Effector memory CD8-positive, alpha-beta T cell (primary cell): ENCODE measurements at regions not wholly inside any gene's neighbourhood (a gene's known extent, or its start where the extent isn't known, plus 50 kb on each side); places are given as distances from the start of the nearest gene placed in this dataset.

Experiments used
- ATAC-seq: fragments of 150-1000 bp; cut with Tn5 transposase; replicated peaks from 2 replicates; pipeline ENCODE4 v1.10.0; 2021; ENCODE audit warnings: mild to moderate bottlenecking, moderate library complexity
- DNase-seq, 3 experiments: peaks; one replicate each; pipeline ENCODE4 v3.0.0; 2021
- H3K27ac Mint-ChIP-seq, 2 donors: one replicate each; pipeline ENCODE4 v1.8.0; 2022; ENCODE audit warnings: mild to moderate bottlenecking in 2 of 2, mixed read lengths in 2 of 2, moderate library complexity in 2 of 2
- H3K27me3 Mint-ChIP-seq, 2 donors: one replicate each; pipeline ENCODE4 v1.8.0; 2022; ENCODE audit warnings: mixed read lengths in 2 of 2
- H3K36me3 Mint-ChIP-seq: one replicate; pipeline ENCODE4 v1.8.0; 2022; ENCODE audit warnings: mild to moderate bottlenecking, moderate library complexity, mixed read lengths; ENCODE audit not compliant: insufficient read depth
- H3K4me1 Mint-ChIP-seq, 2 donors: one replicate each; pipeline ENCODE4 v1.8.0; 2022; ENCODE audit warnings: low read depth in 2 of 2, mixed read lengths in 2 of 2
- H3K4me3 Mint-ChIP-seq, 2 donors: one replicate each; pipeline ENCODE4 v1.8.0; 2022; ENCODE audit warnings: mild to moderate bottlenecking in 2 of 2, mixed read lengths in 2 of 2, moderate library complexity in 2 of 2
- H3K9me3 Mint-ChIP-seq, 2 donors: one replicate each; pipeline ENCODE4 v1.8.0; 2022; ENCODE audit warnings: mixed read lengths in 2 of 2

DNA sequence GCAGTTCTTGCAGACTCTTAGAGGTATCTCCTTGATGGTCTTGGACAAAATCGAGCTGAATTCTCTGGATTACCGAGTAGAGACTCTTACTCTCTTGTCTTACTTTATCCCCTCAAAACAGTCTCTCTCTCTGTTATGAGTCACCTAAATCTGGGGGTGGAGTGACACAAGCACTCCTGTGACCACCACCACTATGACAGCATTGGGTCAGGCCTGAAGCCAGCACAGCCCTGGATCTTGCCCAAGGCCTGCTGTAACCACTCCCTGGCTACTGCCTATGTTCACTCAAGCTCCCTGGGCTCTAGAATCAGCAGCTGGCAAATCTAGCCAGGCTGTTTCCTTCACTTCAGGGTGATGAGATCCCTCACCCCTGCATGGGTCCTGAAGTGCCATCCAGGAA lies 662.5 kb downstream of the LUZP2 start:
- H3K4me3 Mint-ChIP-seq, result no peak overlapping the region
- DNase-seq (no peak), ATAC-seq (no peak)
- no peak overlapping the region for H3K27ac Mint-ChIP-seq
- peaks cover 16 to 17% of the 10 kb centered on the region in 2 donors for H3K9me3 Mint-ChIP-seq
- no peaks in the 10 kb centered on the region for H3K4me1 Mint-ChIP-seq
- no peaks in the 10 kb centered on the region for H3K27me3 Mint-ChIP-seq
- no peaks in the 10 kb centered on the region for H3K36me3 Mint-ChIP-seq

GRCh38 chr11:25163421-25163820 lies 666.6 kb downstream of the LUZP2 start:
- ATAC-seq (no peak), DNase-seq (no peak)
- Mint-ChIP-seq H3K4me3 (no peak overlapping the region), H3K36me3 (no peaks in the 10 kb centered on the region), H3K27me3 (no peaks in the 10 kb centered on the region), H3K4me1 (no peaks in the 10 kb centered on the region), H3K27ac (no peak overlapping the region), H3K9me3 (peaks cover 19 to 20% of the 10 kb centered on the region in 2 donors)

DNA sequence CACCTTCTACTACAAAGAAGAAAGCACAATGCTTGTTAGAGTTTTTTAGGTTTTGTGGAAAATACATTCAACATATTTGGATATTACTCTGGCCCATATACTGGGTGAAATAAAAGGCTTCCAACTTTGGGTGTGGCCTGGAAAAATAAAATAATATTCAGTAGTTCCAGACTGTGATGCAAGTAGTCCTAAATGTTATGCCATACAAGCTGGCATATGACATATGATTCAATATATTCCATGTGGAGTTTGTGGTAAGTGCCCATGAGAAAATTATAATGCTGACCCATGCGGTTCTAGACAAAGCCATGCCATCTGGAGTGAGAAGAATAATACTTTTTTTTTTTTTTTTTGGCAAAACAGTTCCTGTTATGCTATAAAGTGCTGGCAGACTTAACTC lies 683.3 kb downstream of the LUZP2 start:
- no peak overlapping the region for H3K4me3 Mint-ChIP-seq
- no peak for DNase-seq

DNA sequence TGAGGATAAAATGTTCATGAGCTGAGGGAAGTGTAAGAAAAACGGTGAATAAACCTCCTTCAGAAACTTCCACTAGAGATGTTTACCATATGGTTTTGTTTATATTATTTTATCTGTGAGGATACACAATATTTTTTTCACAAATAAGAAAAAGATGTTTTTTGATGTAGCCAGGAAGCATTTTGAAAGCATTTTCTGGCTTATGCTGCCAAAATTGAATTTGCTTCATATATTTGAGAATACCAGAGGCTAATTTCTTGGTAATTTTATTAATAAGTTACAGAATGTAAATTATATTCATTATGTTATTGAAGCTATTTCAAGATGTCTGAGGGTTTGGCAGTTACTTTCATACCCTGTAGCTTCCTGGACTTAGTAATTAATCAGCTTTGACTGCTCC lies 686.6 kb downstream of the LUZP2 start:
- no peak overlapping the region for H3K4me3 Mint-ChIP-seq
- no peaks in the 10 kb centered on the region for H3K27me3 Mint-ChIP-seq
- H3K9me3 Mint-ChIP-seq, result peaks cover 0 to 2% of the 10 kb centered on the region in 2 donors
- H3K27ac Mint-ChIP-seq, result no peak overlapping the region
- DNase-seq (no peak), ATAC-seq (no peak)
- H3K36me3 Mint-ChIP-seq, result no peaks in the 10 kb centered on the region
- no peaks in the 10 kb centered on the region for H3K4me1 Mint-ChIP-seq

More for the DNA sequence above, 683.3 kb downstream of the LUZP2 start:
- Mint-ChIP-seq H3K4me1 (no peaks in the 10 kb centered on the region), H3K36me3 (no peaks in the 10 kb centered on the region), H3K27me3 (no peaks in the 10 kb centered on the region), H3K27ac (no peak overlapping the region), H3K9me3 (peaks cover 9 to 13% of the 10 kb centered on the region in 2 donors)
- no peak for ATAC-seq

DNA sequence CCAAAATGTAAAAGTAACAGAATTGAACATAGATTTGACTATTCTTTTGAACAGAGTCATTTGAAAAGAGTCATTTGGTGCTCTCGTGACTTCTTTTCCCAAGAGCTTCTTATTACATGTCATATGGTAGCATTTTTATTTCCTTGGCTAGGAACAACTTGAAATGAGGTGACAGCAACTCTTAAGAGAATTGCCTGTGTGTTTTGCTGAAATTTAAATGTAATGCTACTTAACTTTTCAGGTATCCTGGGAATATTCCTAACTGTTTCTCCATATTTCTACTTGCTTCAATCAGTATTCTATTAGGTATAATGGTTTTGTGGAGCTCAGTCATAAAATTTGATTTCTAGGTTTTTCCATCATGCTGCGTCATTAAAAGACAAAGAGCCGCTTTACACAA lies 700.7 kb downstream of the LUZP2 start:
- Mint-ChIP-seq H3K27me3 (no peaks in the 10 kb centered on the region), H3K9me3 (peaks cover 8% of the 10 kb centered on the region in 2 donors), H3K27ac (no peak overlapping the region), H3K4me1 (no peaks in the 10 kb centered on the region), H3K36me3 (no peaks in the 10 kb centered on the region), H3K4me3 (no peak overlapping the region)
- no peak for DNase-seq
- no peak for ATAC-seq

- Mint-ChIP-seq H3K9me3 (peaks cover 8% of the 10 kb centered on the region in 2 donors), H3K4me1 (no peaks in the 10 kb centered on the region), H3K27me3 (no peaks in the 10 kb centered on the region), H3K27ac (no peak overlapping the region), H3K36me3 (no peaks in the 10 kb centered on the region), H3K4me3 (no peak overlapping the region)
- ATAC-seq, result no peak
- no peak for DNase-seq
Observed at GRCh38 chr11:25198704-25199103, 701.9 kb downstream of the LUZP2 start.

- ATAC-seq (no peak), DNase-seq (no peak)
- no peak overlapping the region for H3K4me3 Mint-ChIP-seq
- no peaks in the 10 kb centered on the region for H3K4me1 Mint-ChIP-seq
- H3K36me3 Mint-ChIP-seq, result no peaks in the 10 kb centered on the region
- no peak overlapping the region for H3K27ac Mint-ChIP-seq
- peaks cover 8 to 14% of the 10 kb centered on the region in 2 donors for H3K9me3 Mint-ChIP-seq
- H3K27me3 Mint-ChIP-seq, result no peaks in the 10 kb centered on the region
Observed at GRCh38 chr11:25200925-25201324, 704.1 kb downstream of the LUZP2 start.

DNA sequence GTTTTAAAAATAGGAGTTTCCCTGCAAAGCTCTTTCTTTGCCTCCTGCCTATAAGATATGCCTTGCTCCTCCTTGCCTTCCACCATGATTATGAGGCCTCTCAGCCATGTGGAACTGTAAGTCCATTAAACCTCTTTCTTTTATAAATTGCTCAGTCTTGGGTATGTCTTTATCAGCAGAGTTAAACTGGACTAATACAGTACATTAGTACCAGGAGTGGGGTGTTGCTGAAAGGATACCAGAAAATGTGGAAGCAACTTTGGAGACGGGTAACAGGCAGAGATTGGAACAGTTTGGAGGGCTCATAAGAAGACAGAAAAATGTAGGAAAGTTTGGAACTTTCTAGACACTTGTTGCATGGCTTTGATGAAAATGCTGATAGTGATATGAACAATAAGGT lies 709.9 kb downstream of the LUZP2 start:
- H3K36me3 Mint-ChIP-seq, result no peaks in the 10 kb centered on the region
- H3K9me3 Mint-ChIP-seq, result peaks cover 7 to 10% of the 10 kb centered on the region in 2 donors
- DNase-seq, result no peak

GRCh38 chr11:25211635-25212254 lies 714.9 kb downstream of the LUZP2 start:
- Mint-ChIP-seq H3K4me1 (no peaks in the 10 kb centered on the region), H3K9me3 (peaks cover 3 to 10% of the 10 kb centered on the region in 2 donors), H3K4me3 (no peak overlapping the region), H3K27ac (no peak overlapping the region), H3K36me3 (no peaks in the 10 kb centered on the region), H3K27me3 (no peaks in the 10 kb centered on the region)
- ATAC-seq (no peak), DNase-seq (no peak)

More for the DNA sequence above, 709.9 kb downstream of the LUZP2 start:
- Mint-ChIP-seq H3K27ac (no peak overlapping the region), H3K4me1 (no peaks in the 10 kb centered on the region), H3K4me3 (no peak overlapping the region), H3K27me3 (no peaks in the 10 kb centered on the region)
- no peak for ATAC-seq

GRCh38 chr11:25214535-25215176 lies 717.8 kb downstream of the LUZP2 start:
- H3K9me3 Mint-ChIP-seq, result peaks cover 0 to 8% of the 10 kb centered on the region in 2 donors
- ATAC-seq (no peak), DNase-seq (no peak)
- no peak overlapping the region for H3K4me3 Mint-ChIP-seq
- no peaks in the 10 kb centered on the region for H3K36me3 Mint-ChIP-seq
- H3K27ac Mint-ChIP-seq, result no peak overlapping the region
- no peaks in the 10 kb centered on the region for H3K27me3 Mint-ChIP-seq
- no peaks in the 10 kb centered on the region for H3K4me1 Mint-ChIP-seq

GRCh38 chr11:25218036-25218435 lies 721.2 kb downstream of the LUZP2 start:
- Mint-ChIP-seq H3K27ac (no peak overlapping the region), H3K36me3 (no peaks in the 10 kb centered on the region)

DNA sequence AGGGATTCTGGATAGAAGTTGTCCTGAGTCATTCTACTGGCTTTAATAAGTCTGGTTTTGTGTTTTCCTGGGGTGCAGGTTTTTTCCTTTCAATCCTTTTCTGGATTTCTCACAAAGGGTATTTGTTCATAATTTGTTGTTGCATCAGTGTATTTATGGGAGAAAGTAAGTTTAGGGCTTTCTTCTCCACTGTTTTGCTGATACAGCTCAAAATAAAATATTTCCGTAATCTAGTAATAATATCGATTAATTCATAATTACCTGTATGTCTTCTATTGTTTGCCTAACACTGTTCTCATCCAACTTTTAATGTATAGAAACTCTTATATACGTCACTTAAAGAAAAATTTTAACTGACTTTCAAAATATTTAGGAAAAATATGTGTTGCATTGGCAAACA lies 728.2 kb downstream of the LUZP2 start:
- no peak for DNase-seq
- H3K27ac Mint-ChIP-seq, result no peak overlapping the region
- no peaks in the 10 kb centered on the region for H3K27me3 Mint-ChIP-seq
- H3K4me3 Mint-ChIP-seq, result no peak overlapping the region
- ATAC-seq, result no peak
- H3K36me3 Mint-ChIP-seq, result no peaks in the 10 kb centered on the region
- no peaks in the 10 kb centered on the region for H3K4me1 Mint-ChIP-seq
- H3K9me3 Mint-ChIP-seq, result peaks cover 4 to 6% of the 10 kb centered on the region in 2 donors

More at GRCh38 chr11:25218036-25218435, 721.2 kb downstream of the LUZP2 start:
- Mint-ChIP-seq H3K9me3 (peaks cover 6 to 9% of the 10 kb centered on the region in 2 donors), H3K27me3 (no peaks in the 10 kb centered on the region), H3K4me3 (no peak overlapping the region), H3K4me1 (no peaks in the 10 kb centered on the region)
- ATAC-seq, result no peak
- DNase-seq, result no peak

GRCh38 chr11:25242928-25243327 lies 746.1 kb downstream of the LUZP2 start:
- H3K4me3 Mint-ChIP-seq, result no peak overlapping the region
- H3K27me3 Mint-ChIP-seq, result no peaks in the 10 kb centered on the region
- H3K36me3 Mint-ChIP-seq, result no peaks in the 10 kb centered on the region
- peaks cover 6 to 21% of the 10 kb centered on the region in 2 donors for H3K9me3 Mint-ChIP-seq
- no peak for ATAC-seq
- H3K4me1 Mint-ChIP-seq, result no peaks in the 10 kb centered on the region
- no peak overlapping the region for H3K27ac Mint-ChIP-seq
- no peak for DNase-seq

GRCh38 chr11:25244126-25244525 lies 747.3 kb downstream of the LUZP2 start:
- no peaks in the 10 kb centered on the region for H3K4me1 Mint-ChIP-seq
- H3K27me3 Mint-ChIP-seq, result no peaks in the 10 kb centered on the region
- no peak overlapping the region for H3K27ac Mint-ChIP-seq
- DNase-seq, result no peak
- peaks cover 10 to 21% of the 10 kb centered on the region in 2 donors for H3K9me3 Mint-ChIP-seq
- ATAC-seq, result no peak
- no peak overlapping the region for H3K4me3 Mint-ChIP-seq
- no peaks in the 10 kb centered on the region for H3K36me3 Mint-ChIP-seq
